CD4-positive, alpha-beta T cell treated with Interleukin-4 for 4 hours (primary cell): ENCODE measurements at regions not wholly inside any gene's neighbourhood (a gene's known extent, or its start where the extent isn't known, plus 50 kb on each side); places are given as distances from the start of the nearest gene placed in this dataset.
"Not testable (repeated sequence)": the region's sequence is repeated elsewhere in the genome, so short reads cannot be mapped to it uniquely, and the experiment has no call there.

Experiments used
- DNase-seq: peaks from one replicate; pipeline ENCODE4 v3.0.0-alpha.2; 2020

DNA sequence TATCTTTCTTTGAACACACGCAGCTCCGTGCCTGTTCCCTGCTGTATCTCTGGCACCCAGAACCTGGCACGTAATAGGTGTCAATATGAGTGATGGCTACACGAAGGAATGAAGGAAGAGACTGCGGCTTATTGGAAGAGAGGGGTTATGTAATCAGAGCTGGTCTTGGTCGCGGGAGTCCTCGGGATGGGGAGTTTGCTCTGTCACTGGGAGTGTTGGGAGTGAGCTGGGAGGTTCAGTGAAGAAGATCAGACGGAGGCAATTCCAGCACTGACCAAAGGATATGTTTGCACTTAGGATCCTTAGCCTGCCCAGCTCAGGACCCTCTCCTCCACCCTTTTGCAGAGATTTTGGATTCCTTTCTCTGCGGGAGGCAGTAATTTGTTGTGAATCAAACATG is 709.1 kb downstream of the PTPRU start:
- no peak for DNase-seq

DNA sequence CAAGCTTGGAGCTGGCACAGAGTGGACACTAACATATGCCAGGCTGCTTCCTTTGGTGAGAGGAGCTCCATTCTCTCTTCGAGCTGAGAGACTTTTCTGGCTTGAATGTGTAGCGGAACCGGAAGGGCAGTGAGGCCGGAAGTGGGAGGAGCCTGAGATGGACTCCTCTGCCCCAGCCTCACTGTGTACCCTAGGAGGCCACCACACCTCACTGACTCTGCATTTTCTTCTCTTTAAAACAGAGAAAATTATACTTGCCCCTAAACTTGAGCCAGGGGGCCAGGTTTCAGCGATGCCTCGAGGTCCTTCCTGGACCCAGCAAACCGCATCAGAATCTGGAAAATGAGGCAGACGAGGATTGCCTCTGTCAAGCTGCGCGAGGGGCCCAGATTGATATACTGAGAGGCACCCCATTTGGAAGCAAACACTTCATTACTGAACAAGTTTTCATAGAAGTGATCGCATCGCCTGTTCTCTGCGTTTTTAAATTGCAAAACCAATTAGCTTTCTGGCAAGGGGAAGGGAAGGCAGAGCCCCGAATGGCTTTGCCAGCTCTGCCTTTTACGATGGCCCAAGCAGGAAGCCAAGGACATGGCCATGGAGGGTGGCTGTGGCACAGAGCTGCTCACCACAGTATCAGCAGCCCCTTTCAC is 708.1 kb downstream of the PTPRU start:
- DNase-seq: no peak

DNA sequence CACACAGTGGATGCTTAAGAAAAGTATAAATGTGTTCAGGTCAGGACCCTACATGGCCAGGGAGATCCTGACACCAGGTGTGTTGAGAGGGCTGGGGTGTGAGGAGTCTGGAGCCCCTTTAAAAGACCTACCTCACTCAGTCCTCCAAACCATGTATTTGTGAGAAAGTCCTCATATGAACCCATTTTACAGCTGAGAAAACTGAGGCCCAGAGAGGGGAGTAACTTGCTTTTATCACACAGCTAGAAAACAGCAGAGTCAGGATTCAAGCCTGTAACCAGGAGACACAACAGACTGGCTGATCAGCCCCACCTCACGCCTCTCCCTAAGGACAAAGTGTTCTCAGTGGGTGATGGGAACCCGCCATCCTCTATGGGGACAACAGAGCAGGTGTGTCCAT is 706.7 kb downstream of the PTPRU start:
- DNase-seq: no peak

DNA sequence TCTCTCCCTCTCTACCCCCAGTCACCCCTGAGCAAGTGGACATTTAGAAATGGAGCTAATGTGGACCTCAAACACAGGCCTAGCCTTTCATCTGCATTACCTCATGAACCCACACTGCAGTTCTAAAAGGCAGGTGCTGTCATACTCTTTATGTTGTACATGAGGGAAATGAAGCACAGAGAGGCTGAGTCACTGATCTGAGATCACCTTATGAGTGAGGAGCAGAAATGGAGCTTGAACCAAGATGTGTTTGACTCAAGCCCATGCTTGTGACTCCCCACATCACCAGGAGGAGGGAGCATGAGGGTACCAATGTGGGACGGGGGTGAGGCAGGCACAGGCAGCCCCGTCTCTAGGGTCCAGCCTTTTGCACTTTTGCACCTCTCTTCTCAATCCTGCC is 702.8 kb downstream of the PTPRU start:
- DNase-seq: no peak

DNA sequence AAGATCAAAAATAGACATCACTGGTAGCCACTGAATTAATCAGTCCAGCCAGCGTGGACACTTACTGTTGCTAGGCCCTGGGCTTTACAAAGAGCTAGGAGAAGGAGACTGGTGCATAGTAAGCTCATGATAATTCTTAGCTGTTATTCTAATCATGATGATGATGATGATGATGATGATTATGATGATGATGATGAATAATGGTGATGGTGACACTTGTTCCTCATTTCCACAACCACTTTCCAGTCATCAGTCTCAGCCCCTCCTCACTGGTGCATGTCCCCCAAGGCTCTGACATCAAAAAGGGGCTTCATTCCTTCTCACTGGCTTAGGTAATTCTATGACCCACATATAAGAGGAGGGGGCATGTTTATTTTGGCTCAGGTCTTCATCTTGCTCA is 701.0 kb downstream of the PTPRU start:
- no peak for DNase-seq

DNA sequence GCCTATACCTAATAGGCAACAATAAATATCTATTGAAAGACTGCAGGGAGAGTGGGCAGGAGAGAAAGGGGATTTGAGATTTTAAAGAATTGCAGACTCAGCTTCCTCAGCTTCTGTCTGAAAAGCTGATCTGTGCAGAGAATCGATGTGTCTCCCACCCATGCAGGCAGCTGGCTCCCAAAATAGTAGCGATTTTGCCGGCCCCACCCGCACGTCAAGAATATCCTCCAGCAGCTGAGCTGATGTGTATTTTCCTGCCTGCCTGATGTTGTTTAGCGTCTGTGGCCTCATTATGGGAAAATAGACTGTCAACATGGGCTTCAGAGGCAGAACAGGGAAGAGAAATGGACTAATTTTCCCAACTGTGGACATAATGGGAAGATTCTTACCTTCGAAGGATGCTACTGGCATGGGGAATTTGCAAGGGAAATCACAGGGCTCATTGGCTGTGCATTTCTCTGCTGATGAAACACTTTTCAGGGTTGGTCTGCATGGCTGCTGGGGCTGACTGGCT is 699.8 kb downstream of the PTPRU start:
- no peak for DNase-seq

DNA sequence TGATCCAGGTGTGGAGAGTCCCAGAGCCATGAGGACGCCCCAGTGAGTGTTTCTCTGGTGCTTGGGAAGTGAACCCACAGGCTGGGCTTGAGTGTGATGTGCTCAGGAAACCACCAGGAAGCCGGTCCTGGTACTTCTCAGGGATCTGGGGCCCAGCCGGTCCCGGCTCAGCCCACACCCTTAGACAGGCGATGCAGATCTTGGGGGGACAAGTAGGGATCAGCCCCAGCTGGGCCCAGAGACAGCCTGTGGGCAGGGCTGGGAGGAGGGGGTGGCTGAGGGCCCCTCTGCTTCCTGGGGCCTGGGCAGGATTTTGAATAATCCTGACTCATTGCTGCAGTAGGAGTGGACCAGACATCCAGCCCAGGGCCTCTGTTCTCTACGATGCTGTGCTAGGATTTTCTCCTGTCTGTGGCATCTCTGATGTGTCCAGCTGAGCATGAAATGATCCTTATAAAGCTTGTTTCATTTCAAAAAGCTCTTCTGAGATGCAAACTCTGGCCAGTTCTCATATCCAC is 698.0 kb downstream of the PTPRU start:
- DNase-seq: no peak

DNA sequence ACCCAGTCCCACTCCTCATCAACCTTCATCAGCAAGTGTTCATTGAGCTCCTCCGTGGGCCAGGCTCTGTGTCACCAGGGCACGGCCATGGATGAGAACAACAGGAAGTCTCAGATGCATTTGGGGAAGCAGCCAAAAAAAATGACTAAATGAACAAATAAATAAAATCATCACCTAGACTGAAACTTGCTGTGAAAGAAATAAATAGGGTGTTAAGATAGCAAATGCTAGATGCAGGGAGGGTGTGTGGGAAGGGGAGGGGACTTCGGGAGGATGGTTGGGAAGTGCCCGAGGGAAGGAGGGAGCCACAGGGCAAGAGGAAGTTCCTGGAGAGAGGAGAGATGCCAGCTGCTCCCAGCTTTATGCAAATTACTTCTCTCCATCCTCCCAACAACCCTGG is 696.7 kb downstream of the PTPRU start:
- DNase-seq: no peak

DNA sequence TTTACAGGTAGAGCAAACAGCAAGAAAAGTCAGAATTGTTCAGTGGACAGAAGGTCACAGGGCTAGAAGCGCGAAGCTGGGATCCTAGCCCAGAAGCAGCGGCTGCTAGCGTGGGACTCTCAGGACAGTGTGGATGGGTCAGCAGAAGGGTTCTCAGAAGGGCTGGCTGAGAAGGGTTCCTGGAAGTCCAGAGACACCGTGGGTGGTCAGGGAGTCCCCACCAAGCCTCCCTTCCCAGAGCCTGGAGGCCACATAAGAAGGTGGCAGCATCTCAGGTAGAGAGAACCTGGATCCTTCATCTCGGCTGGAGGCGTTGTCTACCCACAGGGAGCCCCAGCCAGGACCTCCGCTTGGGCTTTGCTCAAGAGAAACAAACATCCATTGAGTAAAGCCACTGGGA is 696.3 kb downstream of the PTPRU start:
- no peak for DNase-seq

DNA sequence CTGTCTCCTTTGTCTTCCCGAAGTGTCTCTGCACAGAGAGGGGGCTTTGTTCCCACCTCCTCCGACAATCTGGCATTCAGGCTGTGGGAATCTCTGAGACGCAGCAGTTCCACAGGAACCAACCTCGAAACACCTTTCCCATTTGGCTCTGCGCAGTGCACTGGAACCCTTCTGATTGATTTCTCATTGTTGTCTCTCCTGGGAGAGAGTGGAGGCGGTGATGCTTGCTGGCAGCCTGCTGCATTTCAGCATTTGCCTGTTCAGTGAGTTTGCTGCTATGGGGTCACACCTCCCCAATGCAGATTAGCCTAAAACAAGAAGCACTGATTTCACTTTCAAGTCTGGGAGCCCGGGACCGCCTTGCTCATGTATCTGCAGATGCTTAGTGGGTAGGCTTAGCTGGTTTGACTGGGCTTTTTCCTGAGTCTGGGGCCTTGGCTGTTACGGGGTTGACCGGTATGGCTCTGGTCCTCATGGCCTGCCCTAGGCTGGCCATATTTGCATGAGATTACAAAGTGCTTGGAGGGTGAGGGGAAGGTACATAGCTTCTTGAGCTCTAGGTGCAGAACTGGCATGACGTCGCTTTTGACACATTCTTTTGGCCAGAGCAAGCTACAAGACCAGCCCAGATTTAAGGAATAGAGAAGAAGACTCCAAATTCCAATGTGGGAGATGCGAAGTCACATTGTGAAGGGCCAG is 695.3 kb downstream of the PTPRU start:
- DNase-seq: no peak

DNA sequence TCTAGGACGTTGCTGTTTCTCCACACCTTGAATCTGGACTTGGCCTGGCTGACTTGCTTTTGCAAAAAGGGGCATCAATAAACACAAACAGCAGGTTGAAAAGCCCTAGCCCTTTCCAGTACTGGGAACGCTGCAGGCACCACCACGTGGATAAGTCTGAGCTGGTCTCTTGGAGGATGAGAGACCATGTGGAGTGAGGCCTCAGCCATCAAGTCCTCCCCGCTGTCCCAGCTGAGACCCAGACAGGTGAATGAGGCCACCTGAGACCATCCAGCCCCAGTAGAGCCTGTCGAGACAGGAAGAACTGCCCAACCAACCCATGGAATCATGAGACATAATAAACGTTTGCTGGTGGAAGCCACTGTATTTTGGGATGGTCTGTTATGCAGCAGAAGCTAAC is 688.7 kb downstream of the PTPRU start:
- no peak for DNase-seq

DNA sequence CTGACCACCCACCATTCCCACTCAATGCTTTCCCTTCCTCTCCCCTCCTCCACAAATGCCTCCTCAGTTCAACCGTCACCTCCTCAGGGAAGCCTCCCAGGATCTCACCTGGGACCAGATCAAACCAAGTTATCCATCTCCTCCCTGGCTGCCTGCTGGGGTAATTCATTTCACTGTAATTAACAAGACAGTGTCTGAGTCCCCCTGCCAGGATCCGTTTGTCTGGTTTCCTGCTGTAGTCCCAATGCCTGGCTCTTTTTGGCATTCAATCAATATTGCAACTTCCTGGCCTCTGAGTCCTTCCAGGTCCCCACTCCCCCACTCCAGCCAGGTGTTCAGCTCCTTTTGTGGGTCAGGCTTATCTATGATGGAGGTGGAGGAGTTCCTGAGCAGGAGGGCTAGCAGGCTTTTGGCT is 687.7 kb downstream of the PTPRU start:
- no peak for DNase-seq

DNA sequence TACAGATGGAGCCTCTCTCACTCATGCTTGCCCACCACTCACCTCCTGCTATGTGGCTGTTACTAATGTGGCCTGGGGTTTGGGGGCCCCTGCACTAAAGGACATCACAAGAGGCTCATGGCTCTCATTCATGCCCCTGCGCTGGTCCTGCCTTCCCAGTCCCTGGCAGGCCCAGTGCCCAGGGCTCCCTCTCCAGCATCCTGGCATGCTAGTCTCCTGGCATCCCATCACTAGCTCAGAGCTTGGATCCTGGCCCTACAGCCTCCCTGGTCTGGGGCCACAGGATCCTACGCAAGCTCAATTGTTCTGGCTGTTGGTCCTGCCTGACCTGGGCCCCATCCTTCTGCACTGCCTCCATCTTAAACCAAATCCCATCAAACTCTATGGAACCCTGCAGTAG is 685.4 kb downstream of the PTPRU start:
- DNase-seq: no peak

DNA sequence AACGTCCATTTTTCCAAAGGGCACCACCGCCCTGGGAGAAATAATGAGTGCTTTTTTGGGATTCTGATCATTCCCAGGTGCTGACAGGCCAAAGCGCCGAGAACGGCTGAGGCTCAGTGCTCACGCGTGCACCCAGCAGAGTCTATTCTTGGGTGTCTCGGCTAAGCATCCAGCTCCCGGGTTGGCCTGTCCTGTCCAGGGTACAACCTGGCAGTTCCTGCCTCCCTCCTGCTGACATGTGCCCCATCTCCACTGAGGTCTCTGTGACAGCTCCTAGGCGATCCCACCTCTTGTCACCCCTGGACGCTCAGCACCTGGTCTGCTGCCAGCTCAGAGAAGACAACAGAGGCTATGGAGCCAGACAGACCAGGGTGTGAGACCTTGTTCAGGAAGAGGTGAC is 684.5 kb downstream of the PTPRU start:
- no peak for DNase-seq

DNA sequence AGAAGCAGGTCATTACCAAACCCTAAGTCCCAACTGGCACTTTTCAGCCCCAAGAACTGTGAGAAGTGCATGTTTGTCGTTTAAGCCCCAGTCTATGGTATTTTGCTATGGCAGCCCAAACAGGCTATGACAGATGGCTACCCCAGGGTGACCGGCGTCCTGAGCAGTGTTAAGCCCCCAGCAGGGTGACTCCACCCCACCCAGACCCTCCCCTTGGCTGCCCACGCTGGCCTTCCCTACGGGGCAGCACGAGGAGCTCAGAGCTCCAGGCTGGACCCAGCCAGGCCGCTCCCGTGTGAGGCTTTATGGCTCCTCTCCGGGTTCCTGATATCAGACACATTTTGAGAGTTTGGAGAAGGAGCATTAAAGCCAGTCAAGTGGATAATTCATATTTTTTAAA is 684.0 kb downstream of the PTPRU start:
- DNase-seq: no peak

DNA sequence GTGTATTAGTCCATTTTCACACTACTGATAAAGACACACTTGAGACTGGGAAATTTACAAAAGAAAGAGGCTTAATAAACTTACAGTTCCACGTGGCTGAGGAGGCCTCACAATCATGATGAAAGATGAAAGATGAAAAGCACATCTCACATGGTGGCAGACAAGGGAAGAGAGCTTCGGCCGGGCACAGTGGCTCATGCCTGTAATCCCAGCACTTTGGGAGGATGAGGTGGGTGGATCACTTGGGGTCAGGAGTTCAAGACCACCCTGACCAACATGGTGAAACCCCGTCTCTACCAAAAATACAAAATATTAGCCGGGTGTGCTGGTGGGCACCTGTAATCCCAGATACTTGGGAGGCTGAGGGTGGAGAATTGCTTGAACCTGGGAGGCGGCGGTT is 682.7 kb downstream of the PTPRU start:
- DNase-seq: not testable (repeated sequence)

DNA sequence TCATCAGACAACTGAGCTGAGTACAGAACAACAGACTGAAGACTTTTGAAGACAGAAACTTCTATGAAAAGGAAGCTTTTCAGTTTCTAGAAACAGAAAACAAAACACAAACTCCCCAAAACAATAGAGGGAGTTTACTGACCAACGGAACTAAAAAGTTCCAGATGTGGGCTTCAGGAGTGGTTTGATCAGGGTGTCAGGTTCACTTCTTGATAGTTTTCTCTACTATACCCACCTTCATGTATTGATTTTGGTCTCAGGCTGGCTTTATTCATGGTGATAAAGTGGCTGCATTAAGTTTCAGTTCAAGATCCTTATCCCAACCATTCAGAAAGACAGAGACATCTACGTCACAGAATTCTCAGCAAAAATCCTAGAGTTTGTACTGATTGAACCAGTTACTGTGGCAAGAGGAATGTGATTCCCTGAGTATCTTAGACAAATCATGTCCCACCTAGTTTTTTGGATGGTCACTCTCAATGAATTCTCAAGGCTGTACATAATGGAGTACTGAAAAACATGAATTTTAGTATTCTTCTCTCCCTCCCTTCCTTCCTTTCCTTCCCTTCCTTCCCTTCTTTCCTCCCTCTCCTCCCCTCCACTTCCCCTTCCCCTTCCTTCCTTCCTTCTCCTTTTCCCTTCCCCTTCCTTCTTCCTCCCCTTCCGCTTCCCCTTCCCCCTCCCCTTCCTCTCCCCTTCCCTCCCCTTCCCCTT is 680.5 kb downstream of the PTPRU start:
- DNase-seq: no peak

DNA sequence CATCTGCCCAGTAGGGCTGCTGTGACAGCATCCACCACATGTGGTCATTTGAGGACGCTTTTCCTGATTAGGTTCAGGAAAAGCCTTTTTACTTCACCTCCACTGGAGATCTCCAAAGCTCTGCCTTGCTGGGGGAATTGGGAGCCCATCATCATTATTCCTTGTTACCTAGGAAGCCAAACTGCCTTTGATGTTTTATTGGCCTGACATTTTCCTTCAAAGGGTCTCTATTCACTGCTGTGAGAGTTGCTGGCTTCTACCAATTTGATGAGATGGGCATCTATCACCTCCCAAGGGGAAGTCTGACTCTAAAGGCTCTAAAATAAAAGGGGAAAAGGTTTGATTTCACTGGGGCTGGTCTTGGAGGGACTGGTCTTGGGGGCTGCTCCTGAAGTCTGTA is 678.6 kb downstream of the PTPRU start:
- DNase-seq: no peak

DNA sequence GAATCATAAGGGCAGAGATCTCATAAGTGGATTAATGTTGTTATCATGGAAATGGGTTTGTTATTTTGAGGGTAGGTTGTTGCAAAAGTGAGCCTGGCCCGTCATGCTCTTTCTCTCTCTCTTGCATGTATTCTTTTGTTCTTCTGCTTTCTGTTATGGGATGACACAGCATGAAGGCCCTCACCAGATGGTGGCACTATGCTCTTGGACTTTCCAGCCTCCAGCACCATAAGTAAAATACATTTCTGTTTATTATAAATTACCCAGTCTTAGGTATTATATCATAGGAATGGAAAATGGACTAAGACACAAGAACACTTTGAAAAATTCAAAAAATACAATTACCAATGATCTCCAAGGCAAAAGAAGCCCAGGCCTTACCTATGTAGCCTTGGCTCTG is 676.1 kb downstream of the PTPRU start:
- DNase-seq: no peak

DNA sequence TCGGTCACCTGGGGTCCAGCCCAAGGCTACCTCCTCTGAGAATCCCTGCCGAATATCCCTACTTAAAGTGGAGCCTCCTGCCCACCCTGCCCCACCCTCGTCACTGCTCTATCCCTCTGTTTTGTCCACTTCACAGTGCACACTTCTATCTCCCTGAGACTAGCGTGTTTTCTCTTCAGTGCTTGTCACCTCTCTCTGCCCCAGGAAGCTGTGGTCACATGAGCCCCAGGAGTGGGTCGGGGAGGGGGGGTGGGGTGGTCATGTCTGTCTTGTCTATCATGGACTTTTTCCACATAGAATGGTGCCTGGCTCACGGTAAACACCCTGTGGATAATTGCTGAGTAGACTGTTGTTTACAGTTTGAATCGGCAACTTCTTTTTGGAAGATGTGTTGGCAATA is 673.6 kb downstream of the PTPRU start:
- DNase-seq: no peak

DNA sequence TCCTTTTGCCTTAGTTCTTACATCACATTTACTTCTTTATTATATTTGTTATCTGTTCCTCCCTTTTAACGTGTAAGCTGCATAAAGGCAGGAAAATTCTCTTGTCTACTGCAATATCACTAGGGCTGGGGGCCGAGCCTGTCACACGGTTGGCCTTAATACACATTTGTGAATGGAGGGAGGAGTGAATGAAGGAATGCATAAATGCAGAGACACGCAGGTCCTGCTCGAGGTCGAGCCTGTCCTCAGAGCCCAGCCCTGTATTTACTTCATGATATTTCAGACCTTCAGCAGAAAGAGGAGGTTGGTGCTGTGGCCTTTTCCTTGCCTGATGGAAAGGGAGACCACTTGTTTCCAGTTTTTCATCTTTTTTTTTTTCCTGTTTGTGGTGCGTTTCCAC is 671.3 kb downstream of the PTPRU start:
- DNase-seq: no peak

DNA sequence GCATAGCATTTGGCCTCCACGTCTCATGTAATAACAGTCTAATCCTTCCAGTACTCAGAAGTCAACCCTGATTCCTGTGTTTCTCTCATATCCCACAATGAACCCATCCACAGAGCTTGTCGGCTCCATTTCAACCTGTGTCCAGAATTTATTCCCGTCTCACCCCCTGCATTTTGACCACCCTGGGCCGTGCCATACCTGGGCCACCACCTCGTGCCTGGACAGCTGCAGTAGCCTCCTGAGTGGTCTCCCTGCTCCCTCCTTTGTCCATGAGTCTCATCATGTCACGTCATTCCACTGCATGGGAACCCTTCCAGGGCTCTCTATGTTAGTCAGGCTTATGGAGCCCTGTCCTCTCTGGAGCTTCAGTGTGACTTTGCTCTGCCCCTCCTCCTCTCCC is 670.6 kb downstream of the PTPRU start:
- DNase-seq: no peak

DNA sequence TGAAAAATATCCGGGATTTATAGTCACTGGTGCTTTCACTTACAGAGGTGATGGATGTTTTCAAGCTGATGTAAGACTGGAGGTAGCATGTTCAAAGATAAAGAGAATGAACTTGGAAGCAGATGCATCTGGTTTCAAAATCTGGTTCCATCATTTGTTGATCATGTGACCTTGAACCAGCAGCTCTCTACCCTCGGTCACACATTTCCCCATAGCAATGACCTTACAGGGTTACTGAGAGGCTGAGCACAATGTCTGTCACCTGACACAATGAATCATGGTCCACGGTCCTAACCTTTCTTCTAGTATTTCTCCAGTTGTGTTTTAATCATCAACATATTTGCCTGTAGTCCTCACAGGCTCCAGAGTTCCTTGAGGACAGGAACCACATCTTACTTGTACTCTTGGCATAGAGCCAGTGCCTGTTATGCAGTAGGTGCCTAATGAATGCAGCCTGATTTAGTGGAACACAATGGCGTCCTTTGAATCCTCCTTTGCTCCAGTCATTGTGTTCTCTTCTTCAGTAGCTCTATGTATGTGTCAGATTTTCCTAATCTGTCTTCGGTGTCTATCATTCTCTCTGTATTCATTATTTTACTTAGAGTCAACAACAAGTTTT is 667.3 kb downstream of the PTPRU start:
- DNase-seq: no peak
